H9 (cell line): ENCODE measurements at regions not wholly inside any gene's neighbourhood (a gene's known extent, or its start where the extent isn't known, plus 50 kb on each side); places are given as distances from the start of the nearest gene placed in this dataset.

Source experiments
- DNase-seq: peaks from one replicate; pipeline ENCODE4 v3.0.0-alpha.2; 2017
- H2AFZ ChIP-seq: one replicate; pipeline ENCODE4 v1.6.1; 2013; ENCODE audit warnings: mild to moderate bottlenecking, low read length, control low read depth, moderate library complexity
- H2AK5ac ChIP-seq: 2 replicates; pipeline ENCODE4 v1.6.1; 2013; ENCODE audit warnings: low read length, control low read depth, mixed read lengths; ENCODE audit not compliant: insufficient read length
- H2BK120ac ChIP-seq: one replicate; pipeline ENCODE4 v1.6.1; 2013; ENCODE audit warnings: low read depth, mild to moderate bottlenecking, low read length, control low read depth, inconsistent platforms; ENCODE audit not compliant: poor library complexity, severe bottlenecking
- H2BK12ac ChIP-seq: 2 replicates; pipeline ENCODE4 v1.6.1; 2013; ENCODE audit warnings: low read length, control low read depth, mixed read lengths, low read depth; ENCODE audit not compliant: insufficient read length
- H2BK15ac ChIP-seq: 2 replicates; pipeline ENCODE4 v1.6.1; 2013; ENCODE audit warnings: low read depth, low read length, control low read depth
- H2BK20ac ChIP-seq: one replicate; pipeline ENCODE4 v1.6.1; 2013; ENCODE audit warnings: low read depth, mild to moderate bottlenecking, low read length, control low read depth, inconsistent platforms; ENCODE audit not compliant: poor library complexity, severe bottlenecking
- H2BK5ac ChIP-seq: 2 replicates; pipeline ENCODE4 v1.6.1; 2013; ENCODE audit warnings: low read length, control low read depth, mixed read lengths; ENCODE audit not compliant: insufficient read length
- H3K14ac ChIP-seq: 2 replicates; pipeline ENCODE4 v1.6.1; 2013; ENCODE audit warnings: low read length, control low read depth; ENCODE audit not compliant: insufficient read depth
- H3K18ac ChIP-seq: 2 replicates; pipeline ENCODE4 v1.6.1; 2013; ENCODE audit warnings: low read depth, mild to moderate bottlenecking, mixed read lengths, low read length, control low read depth; ENCODE audit not compliant: insufficient read length
- H3K23ac ChIP-seq: 2 replicates; pipeline ENCODE4 v1.6.1; 2013; ENCODE audit warnings: low read length, control low read depth, mixed read lengths, low read depth; ENCODE audit not compliant: insufficient read length
- H3K23me2 ChIP-seq: 2 replicates; pipeline ENCODE4 v1.6.1; 2013; ENCODE audit warnings: low read depth, mild to moderate bottlenecking, mixed read lengths, low read length, control low read depth; ENCODE audit not compliant: insufficient read length, poor library complexity, severe bottlenecking
- H3K27ac ChIP-seq: 2 replicates; pipeline ENCODE4 v1.5.1; 2013; ENCODE audit warnings: low read length, control low read depth, mixed read lengths, low read depth; ENCODE audit not compliant: insufficient read length
- H3K27me3 ChIP-seq: 2 replicates; pipeline ENCODE4 v1.6.1; 2013; ENCODE audit warnings: low read length, control low read depth, inconsistent platforms; ENCODE audit not compliant: insufficient read depth
- H3K4ac ChIP-seq: 2 replicates; pipeline ENCODE4 v1.6.1; 2013; ENCODE audit warnings: low read depth, mild to moderate bottlenecking, control low read depth, inconsistent platforms, low read length, moderate library complexity
- H3K4me1 ChIP-seq: 2 replicates; pipeline ENCODE4 v1.6.1; 2013; ENCODE audit warnings: low read length, control low read depth, inconsistent platforms; ENCODE audit not compliant: insufficient read depth
- H3K4me2 ChIP-seq: 2 replicates; pipeline ENCODE4 v1.6.1; 2013; ENCODE audit warnings: low read length, control low read depth, mixed read lengths; ENCODE audit not compliant: insufficient read length, insufficient read depth
- H3K56ac ChIP-seq: 2 replicates; pipeline ENCODE4 v1.6.1; 2013; ENCODE audit warnings: low read depth, mild to moderate bottlenecking, mixed read lengths, low read length, control low read depth; ENCODE audit not compliant: insufficient read length
- H3K79me1 ChIP-seq: 2 replicates; pipeline ENCODE4 v1.6.1; 2013; ENCODE audit warnings: low read depth, mild to moderate bottlenecking, moderate library complexity, low read length, control low read depth, inconsistent platforms; ENCODE audit not compliant: insufficient read depth, poor library complexity, severe bottlenecking
- H3K79me2 ChIP-seq: 2 replicates; pipeline ENCODE4 v1.6.1; 2013; ENCODE audit warnings: low read length, control low read depth, inconsistent platforms; ENCODE audit not compliant: insufficient read depth
- H3K9ac ChIP-seq: 2 replicates; pipeline ENCODE4 v1.6.1; 2013; ENCODE audit warnings: low read length, control low read depth, mixed read lengths; ENCODE audit not compliant: insufficient read length; ENCODE audit errors: extremely low read depth
- H3K9me3 ChIP-seq: one replicate; pipeline ENCODE4 v1.6.1; 2013; ENCODE audit warnings: low read depth, low read length, inconsistent platforms; ENCODE audit not compliant: control insufficient read depth
- H3T11ph ChIP-seq: one replicate; pipeline ENCODE4 v1.6.1; 2013; ENCODE audit warnings: mild to moderate bottlenecking, low read length, control low read depth, inconsistent platforms
- H4K20me1 ChIP-seq: one replicate; pipeline ENCODE4 v1.6.1; 2013; ENCODE audit not compliant: control insufficient read depth, insufficient read length, insufficient read depth
- H4K5ac ChIP-seq: 2 replicates; pipeline ENCODE4 v1.6.1; 2013; ENCODE audit warnings: low read depth, mild to moderate bottlenecking, mixed read lengths, low read length, control low read depth; ENCODE audit not compliant: insufficient read length
- H4K8ac ChIP-seq: replicated peaks from 2 replicates; pipeline ENCODE4 v1.6.1; 2013; ENCODE audit warnings: low read length, control low read depth, mixed read lengths, low read depth; ENCODE audit not compliant: insufficient read length
- H4K91ac ChIP-seq: 2 replicates; pipeline ENCODE4 v1.6.1; 2013; ENCODE audit warnings: low read depth, mild to moderate bottlenecking, moderate library complexity, mixed read lengths, low read length, control low read depth; ENCODE audit not compliant: insufficient read length
- H3K27ac Mint-ChIP-seq, 3 experiments: 2 replicates in 2 of 3; 3 replicates in 1 of 3; pipeline ENCODE4 v1.8.0; 2020 to 2021; ENCODE audit warnings: mixed read lengths in 3 of 3, mild to moderate bottlenecking in 1 of 3, moderate library complexity in 1 of 3
- H3K27me3 Mint-ChIP-seq: 2 replicates; pipeline ENCODE4 v1.8.0; 2021; ENCODE audit warnings: low read depth, mild to moderate bottlenecking, moderate library complexity, mixed read lengths
- H3K36me3 Mint-ChIP-seq, 3 experiments: 2 replicates in 2 of 3; 3 replicates in 1 of 3; pipeline ENCODE4 v1.8.0; 2020 to 2021; ENCODE audit warnings: low read depth in 3 of 3, mixed read lengths in 3 of 3; ENCODE audit not compliant: insufficient read depth in 1 of 3
- H3K4me1 Mint-ChIP-seq, 2 experiments: 2 replicates each; pipeline ENCODE4 v1.8.0; 2020; ENCODE audit warnings: mixed read lengths in 2 of 2
- H3K4me3 Mint-ChIP-seq, 2 experiments: 2 replicates in 1 of 2; 3 replicates in 1 of 2; pipeline ENCODE4 v1.8.0; 2020 to 2021; ENCODE audit warnings: mild to moderate bottlenecking in 2 of 2, mixed read lengths in 2 of 2, moderate library complexity in 1 of 2
- H3K9me3 Mint-ChIP-seq, 2 experiments: 2 replicates in 1 of 2; 3 replicates in 1 of 2; pipeline ENCODE4 v1.8.0; 2020; ENCODE audit warnings: mild to moderate bottlenecking in 2 of 2, mixed read lengths in 2 of 2, moderate library complexity in 1 of 2
- WGBS: extraction: QIAGEN DNeasy Blood & Tissue Kit; methylation state at CpG from one replicate; pipeline ENCODE4 v1.1.7; 2013; ENCODE audit warnings: missing lambda C conversion rate, low lambda C conversion rate, mixed read lengths; ENCODE audit not compliant: insufficient read length; ENCODE audit errors: extremely low coverage; 5-methylcytosine and 5-hydroxymethylcytosine counted together
- TF ChIP-seq, protein P1 (sequence below): fragments of 200-600 bp; sonication (generic); conservative IDR thresholded peaks from 3 replicates; pipeline ENCODE4 v1.8.0; 2021; ENCODE audit warnings: antibody characterized with exemption, mild to moderate bottlenecking

DNA sequence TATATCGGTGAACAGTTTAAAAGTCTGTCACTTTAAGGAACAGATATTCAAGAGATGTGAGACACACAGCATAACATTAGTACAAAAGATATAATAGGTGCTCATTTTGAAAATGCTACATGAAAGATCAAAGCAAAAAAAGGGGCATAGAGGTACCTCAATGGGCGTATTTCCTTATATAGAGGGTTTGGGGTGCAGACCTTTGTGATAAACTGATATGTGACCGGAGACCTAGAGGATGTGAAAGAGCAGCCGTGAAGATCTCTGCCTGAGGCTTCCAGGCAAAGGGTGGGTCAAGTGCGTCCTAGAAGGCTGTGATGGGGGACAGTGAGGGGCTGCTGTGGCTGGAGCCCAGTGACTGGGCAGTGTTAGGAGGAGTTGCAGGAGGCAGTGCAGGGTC lies 551.4 kb downstream of the ETS1 start:
- no peak overlapping the region for H2BK120ac ChIP-seq
- Mint-ChIP-seq H3K36me3 (no peaks in the 10 kb centered on the region), H3K27ac (no peak overlapping the region), H3K4me3 (no peak overlapping the region), H3K9me3 (no peaks in the 10 kb centered on the region), H3K27me3 (no peaks in the 10 kb centered on the region), H3K4me1 (peaks cover 1 to 2% of the 10 kb centered on the region in 2 experiments; a peak in 3 of 4 replicates)
- no peak overlapping the region for H4K5ac ChIP-seq
- H3K23ac ChIP-seq = no peak overlapping the region
- WGBS = no CpG with 5 or more reads among the region's 5 CpGs
- no peaks in the 10 kb centered on the region for H3K9me3 ChIP-seq
- H3K79me2 ChIP-seq = no peaks in the 10 kb centered on the region
- no peak overlapping the region for H3K4me2 ChIP-seq
- H4K20me1 ChIP-seq = no peaks in the 10 kb centered on the region
- TF ChIP-seq, protein P1, sequence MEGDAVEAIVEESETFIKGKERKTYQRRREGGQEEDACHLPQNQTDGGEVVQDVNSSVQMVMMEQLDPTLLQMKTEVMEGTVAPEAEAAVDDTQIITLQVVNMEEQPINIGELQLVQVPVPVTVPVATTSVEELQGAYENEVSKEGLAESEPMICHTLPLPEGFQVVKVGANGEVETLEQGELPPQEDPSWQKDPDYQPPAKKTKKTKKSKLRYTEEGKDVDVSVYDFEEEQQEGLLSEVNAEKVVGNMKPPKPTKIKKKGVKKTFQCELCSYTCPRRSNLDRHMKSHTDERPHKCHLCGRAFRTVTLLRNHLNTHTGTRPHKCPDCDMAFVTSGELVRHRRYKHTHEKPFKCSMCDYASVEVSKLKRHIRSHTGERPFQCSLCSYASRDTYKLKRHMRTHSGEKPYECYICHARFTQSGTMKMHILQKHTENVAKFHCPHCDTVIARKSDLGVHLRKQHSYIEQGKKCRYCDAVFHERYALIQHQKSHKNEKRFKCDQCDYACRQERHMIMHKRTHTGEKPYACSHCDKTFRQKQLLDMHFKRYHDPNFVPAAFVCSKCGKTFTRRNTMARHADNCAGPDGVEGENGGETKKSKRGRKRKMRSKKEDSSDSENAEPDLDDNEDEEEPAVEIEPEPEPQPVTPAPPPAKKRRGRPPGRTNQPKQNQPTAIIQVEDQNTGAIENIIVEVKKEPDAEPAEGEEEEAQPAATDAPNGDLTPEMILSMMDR = no peak
- DNase-seq = no peak
- no peak overlapping the region for H3K4ac ChIP-seq
- no peaks in the 10 kb centered on the region for H3K4me1 ChIP-seq
- H2BK20ac ChIP-seq = no peak overlapping the region
- H2BK15ac ChIP-seq = no peak overlapping the region
- H2AK5ac ChIP-seq = no peak overlapping the region
- H4K8ac ChIP-seq = no peak overlapping the region
- no peak overlapping the region for H3K9ac ChIP-seq
- H3K56ac ChIP-seq = no peak overlapping the region
- H3T11ph ChIP-seq = no peak overlapping the region
- H3K79me1 ChIP-seq = no peaks in the 10 kb centered on the region
- no peak overlapping the region for H2BK5ac ChIP-seq
- no peak overlapping the region for H3K18ac ChIP-seq
- no peak overlapping the region for H3K14ac ChIP-seq
- no peak overlapping the region for H2AFZ ChIP-seq
- H3K27me3 ChIP-seq = no peaks in the 10 kb centered on the region
- no peak overlapping the region for H3K27ac ChIP-seq
- H4K91ac ChIP-seq = no peak overlapping the region
- H3K23me2 ChIP-seq = no peaks in the 10 kb centered on the region
- H2BK12ac ChIP-seq = no peak overlapping the region
